Naive B cell (primary cell): ENCODE measurements at regions not wholly inside any gene's neighbourhood (a gene's known extent, or its start where the extent isn't known, plus 50 kb on each side); places are given as distances from the start of the nearest gene placed in this dataset.

Experiments
- ATAC-seq, 2 donors: fragments of 150-1000 bp; cut with Tn5 transposase; 2 replicates each; pipeline ENCODE4 v1.10.0; 2021; ENCODE audit warnings: low read depth in 2 of 2, mild to moderate bottlenecking in 2 of 2, moderate library complexity in 2 of 2
- DNase-seq: peaks from one replicate; pipeline ENCODE4 v3.0.0; 2022
- H3K27ac Mint-ChIP-seq, 6 donors: one replicate each; pipeline ENCODE4 v1.8.0; 2020 to 2022; ENCODE audit warnings: mild to moderate bottlenecking in 6 of 6, mixed read lengths in 6 of 6, moderate library complexity in 5 of 6, inconsistent platforms in 2 of 6
- H3K27me3 Mint-ChIP-seq, 3 donors: one replicate each; pipeline ENCODE4 v1.8.0; 2021 to 2022; ENCODE audit warnings: mixed read lengths in 3 of 3, mild to moderate bottlenecking in 1 of 3
- H3K36me3 Mint-ChIP-seq, 2 donors: one replicate each; pipeline ENCODE4 v1.8.0; 2020 to 2022; ENCODE audit warnings: mixed read lengths in 2 of 2, inconsistent platforms in 1 of 2, mild to moderate bottlenecking in 1 of 2
- H3K4me1 Mint-ChIP-seq, 3 donors: one replicate each; pipeline ENCODE4 v1.8.0; 2020 to 2022; ENCODE audit warnings: mixed read lengths in 3 of 3, inconsistent platforms in 1 of 3, mild to moderate bottlenecking in 1 of 3, moderate library complexity in 1 of 3
- H3K4me3 Mint-ChIP-seq, 8 donors: one replicate each; pipeline ENCODE4 v1.8.0; 2020 to 2022; ENCODE audit warnings: mild to moderate bottlenecking in 8 of 8, mixed read lengths in 8 of 8, moderate library complexity in 8 of 8, inconsistent platforms in 2 of 8
- H3K9me3 Mint-ChIP-seq, 7 donors: one replicate each; pipeline ENCODE4 v1.8.0; 2020 to 2022; ENCODE audit warnings: mixed read lengths in 7 of 7, mild to moderate bottlenecking in 5 of 7, inconsistent platforms in 2 of 7, moderate library complexity in 1 of 7

DNA sequence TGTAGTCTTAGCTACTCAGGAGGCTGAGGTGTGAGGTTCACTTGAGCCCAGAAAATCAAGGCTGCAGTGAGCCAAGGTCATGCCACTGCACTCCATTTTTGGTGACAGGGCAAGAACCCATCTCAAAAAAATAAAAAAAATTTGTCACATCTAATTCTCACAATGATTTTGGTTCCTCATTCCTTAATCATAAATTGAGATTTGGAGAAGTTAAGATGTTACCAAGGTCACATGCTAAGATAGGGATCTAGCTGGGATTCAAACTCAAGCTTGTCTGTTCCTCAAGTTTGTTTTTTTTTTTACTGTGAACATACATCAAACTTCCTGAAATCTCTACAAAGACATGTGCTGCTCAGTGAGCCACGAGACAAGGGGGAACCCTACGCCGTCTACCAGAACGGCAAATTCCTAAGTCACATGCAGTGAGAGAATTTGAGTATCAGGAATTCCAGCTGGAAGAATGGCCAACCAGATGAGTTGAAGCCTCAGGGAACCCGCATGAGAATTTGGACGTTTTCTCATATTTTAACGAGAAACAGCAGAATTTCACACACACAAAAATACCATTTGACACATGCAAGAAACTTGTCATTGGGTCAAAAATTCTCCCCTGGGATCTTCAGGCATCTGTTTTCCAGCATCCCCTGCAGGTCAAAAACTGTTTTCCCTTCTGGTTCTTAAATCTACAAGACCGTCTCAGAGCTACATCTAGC lies 414.1 kb upstream of the GOT2 start:
- no peak for DNase-seq
- Mint-ChIP-seq H3K27ac (no peak overlapping the region), H3K27me3 (no peaks in the 10 kb centered on the region)

GRCh38 chr16:59146140-59146539 lies 412.0 kb upstream of the GOT2 start:
- no peak overlapping the region for H3K4me3 Mint-ChIP-seq
- DNase-seq: no peak
- H3K36me3 Mint-ChIP-seq: no peaks in the 10 kb centered on the region
- no peaks in the 10 kb centered on the region for H3K27me3 Mint-ChIP-seq
- no peak for ATAC-seq
- no peaks in the 10 kb centered on the region for H3K4me1 Mint-ChIP-seq
- peaks cover 0 to 10% (median 0%) of the 10 kb centered on the region in 7 donors for H3K9me3 Mint-ChIP-seq
- no peak overlapping the region for H3K27ac Mint-ChIP-seq

More for the DNA sequence above, 414.1 kb upstream of the GOT2 start:
- no peak for ATAC-seq
- Mint-ChIP-seq H3K4me3 (no peak overlapping the region), H3K36me3 (no peaks in the 10 kb centered on the region), H3K9me3 (peaks cover 0 to 7% (median 0%) of the 10 kb centered on the region in 7 donors), H3K4me1 (no peaks in the 10 kb centered on the region)

DNA sequence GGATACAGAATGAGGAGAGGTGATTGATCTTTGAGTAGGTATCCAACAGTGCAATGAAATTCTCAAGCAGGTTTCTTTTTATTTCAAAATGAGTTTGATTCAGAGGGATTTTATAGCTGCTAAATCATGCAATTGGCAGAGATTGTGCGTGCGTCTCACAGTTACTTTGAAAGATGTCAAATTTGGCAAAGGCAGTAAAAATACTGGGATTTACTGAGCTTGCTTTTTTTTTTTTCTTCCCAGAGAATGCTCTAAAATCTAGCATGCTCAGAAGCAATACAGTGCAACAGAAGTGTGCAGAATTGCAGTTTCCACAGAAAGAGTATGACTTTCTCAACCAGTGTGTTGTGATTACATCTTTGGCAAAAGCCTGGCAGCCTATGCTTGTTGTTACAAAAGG lies 410.7 kb upstream of the GOT2 start:
- Mint-ChIP-seq H3K27ac (no peak overlapping the region), H3K4me1 (no peaks in the 10 kb centered on the region), H3K27me3 (no peaks in the 10 kb centered on the region), H3K36me3 (no peaks in the 10 kb centered on the region), H3K9me3 (peaks cover 0 to 8% (median 2%) of the 10 kb centered on the region in 7 donors), H3K4me3 (no peak overlapping the region)
- ATAC-seq (no peak), DNase-seq (no peak)

DNA sequence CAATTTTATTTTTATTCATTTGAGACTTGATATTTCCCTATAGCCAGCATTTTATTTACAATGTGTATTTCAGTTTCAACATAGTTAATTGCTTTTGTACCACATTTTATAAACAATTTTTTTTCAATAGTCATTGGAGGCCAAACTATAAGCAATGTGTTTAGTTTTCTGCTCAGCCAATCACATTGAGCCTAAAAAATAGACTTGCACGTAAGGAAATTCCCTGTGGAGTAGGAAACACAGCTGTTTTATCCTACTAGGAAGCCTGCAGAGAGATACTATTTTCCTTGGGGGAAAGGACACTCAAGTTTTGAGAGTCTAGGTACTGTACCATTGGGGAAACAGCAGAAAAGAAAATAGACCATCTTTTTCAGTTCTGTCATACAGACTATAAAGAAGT lies 410.2 kb upstream of the GOT2 start:
- H3K27ac Mint-ChIP-seq: no peak overlapping the region
- no peaks in the 10 kb centered on the region for H3K4me1 Mint-ChIP-seq
- no peak for ATAC-seq
- no peaks in the 10 kb centered on the region for H3K27me3 Mint-ChIP-seq
- H3K4me3 Mint-ChIP-seq: no peak overlapping the region
- no peak for DNase-seq
- H3K36me3 Mint-ChIP-seq: no peaks in the 10 kb centered on the region
- H3K9me3 Mint-ChIP-seq: peaks cover 0 to 13% (median 4%) of the 10 kb centered on the region in 7 donors

DNA sequence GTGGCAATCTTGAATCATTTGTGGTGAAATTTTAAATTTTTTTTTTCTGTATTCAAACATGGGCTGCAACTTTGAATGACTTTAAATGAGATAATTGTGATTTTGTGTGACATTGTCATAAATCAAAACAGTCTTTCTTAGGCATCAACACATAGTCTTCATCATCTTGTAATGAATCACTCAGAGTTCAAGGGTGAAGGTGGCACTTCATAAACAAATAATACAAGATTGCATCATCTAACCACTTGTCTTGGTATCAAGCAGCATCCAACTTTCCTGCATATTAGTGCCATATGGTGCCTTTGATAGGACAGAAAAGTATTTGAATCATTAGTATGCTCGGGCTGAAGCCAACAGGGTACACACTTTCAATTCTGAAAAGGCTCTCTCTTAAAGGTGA lies 392.4 kb upstream of the GOT2 start:
- DNase-seq (no peak), ATAC-seq (no peak)
- H3K9me3 Mint-ChIP-seq: peaks cover 1 to 9% (median 2%) of the 10 kb centered on the region in 7 donors
- no peaks in the 10 kb centered on the region for H3K4me1 Mint-ChIP-seq
- H3K27me3 Mint-ChIP-seq: no peaks in the 10 kb centered on the region
- H3K27ac Mint-ChIP-seq: no peak overlapping the region
- no peaks in the 10 kb centered on the region for H3K36me3 Mint-ChIP-seq
- H3K4me3 Mint-ChIP-seq: no peak overlapping the region

DNA sequence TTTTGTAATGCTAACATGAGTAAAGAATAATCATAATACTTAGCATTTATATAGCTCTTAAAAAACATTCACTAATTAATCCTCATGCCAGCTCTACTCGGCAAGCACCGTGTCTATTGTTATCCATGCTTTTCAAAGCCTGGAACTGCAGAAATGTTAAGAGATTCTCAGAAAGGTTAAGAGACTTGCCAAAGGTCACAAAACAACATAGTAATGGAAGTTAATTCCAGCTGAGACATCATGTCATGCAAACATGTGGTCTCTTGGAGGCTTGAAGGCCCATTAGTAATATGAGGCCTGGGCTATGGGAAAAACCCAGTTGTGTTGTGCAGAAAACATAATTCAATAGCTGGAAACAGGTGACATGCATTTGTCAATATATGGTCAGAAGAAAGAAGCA lies 389.9 kb upstream of the GOT2 start:
- Mint-ChIP-seq H3K36me3 (no peaks in the 10 kb centered on the region), H3K4me1 (no peaks in the 10 kb centered on the region), H3K4me3 (no peak overlapping the region), H3K27me3 (no peaks in the 10 kb centered on the region), H3K9me3 (peaks cover 0 to 1% (median 0%) of the 10 kb centered on the region in 7 donors), H3K27ac (no peak overlapping the region)
- ATAC-seq (no peak), DNase-seq (no peak)

- ATAC-seq: no peak
- Mint-ChIP-seq H3K4me1 (no peaks in the 10 kb centered on the region), H3K27ac (no peak overlapping the region), H3K9me3 (peaks cover 0 to 1% (median 0%) of the 10 kb centered on the region in 7 donors), H3K36me3 (no peaks in the 10 kb centered on the region), H3K27me3 (no peaks in the 10 kb centered on the region), H3K4me3 (no peak overlapping the region)
- DNase-seq: no peak
These were observed 389.4 kb upstream of the GOT2 start for GRCh38 chr16:59123479-59123878.

- Mint-ChIP-seq H3K36me3 (no peaks in the 10 kb centered on the region), H3K27ac (no peak overlapping the region), H3K9me3 (peaks cover 0 to 2% (median 0%) of the 10 kb centered on the region in 7 donors), H3K4me3 (no peak overlapping the region), H3K4me1 (no peaks in the 10 kb centered on the region), H3K27me3 (no peaks in the 10 kb centered on the region)
- DNase-seq (no peak), ATAC-seq (no peak)
These were observed 388.1 kb upstream of the GOT2 start for GRCh38 chr16:59122262-59122537.

DNA sequence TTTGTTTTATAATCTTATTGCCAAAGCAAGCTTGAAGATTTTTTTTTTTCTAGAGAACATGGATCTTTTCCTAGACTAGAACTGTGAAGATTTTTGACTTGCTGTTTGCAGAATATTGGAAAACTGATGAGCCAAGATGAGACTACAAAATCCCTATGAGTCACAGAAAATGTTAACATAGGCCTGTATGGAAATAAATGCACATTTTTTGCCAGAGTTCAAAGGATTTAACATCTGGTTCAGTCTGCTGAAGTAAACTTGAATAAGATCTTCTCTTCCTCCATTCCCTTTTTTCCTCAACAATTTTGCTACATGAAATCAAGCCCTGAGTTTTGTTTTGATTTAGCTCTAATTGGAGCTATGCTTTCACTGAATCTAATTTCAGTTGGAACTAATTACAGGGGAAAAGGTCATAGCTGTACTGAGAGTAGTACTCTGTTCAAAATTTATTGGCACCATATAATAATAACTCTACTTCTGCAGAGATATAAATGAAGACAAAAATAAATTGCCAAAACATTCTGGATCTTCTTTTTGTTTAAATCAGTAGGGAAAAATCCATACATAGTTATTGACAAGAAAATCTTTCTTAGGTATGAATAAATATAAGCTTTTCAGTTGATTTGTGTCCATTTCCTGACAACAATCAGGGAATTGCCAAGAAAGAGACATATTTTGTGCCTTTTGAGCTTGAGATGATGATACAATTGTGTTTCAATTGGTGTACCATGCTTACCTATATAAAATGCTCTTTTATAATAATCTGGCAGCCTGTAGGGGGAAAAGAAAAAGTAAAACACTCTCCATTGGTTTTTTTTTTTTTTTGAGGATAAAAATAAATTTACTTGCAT lies 387.5 kb upstream of the GOT2 start:
- Mint-ChIP-seq H3K27me3 (no peaks in the 10 kb centered on the region), H3K4me1 (no peaks in the 10 kb centered on the region), H3K9me3 (peaks cover 0 to 7% (median 0%) of the 10 kb centered on the region in 7 donors), H3K27ac (no peak overlapping the region), H3K4me3 (no peak overlapping the region), H3K36me3 (no peaks in the 10 kb centered on the region)
- no peak for DNase-seq
- ATAC-seq: no peak

GRCh38 chr16:59116744-59117143 lies 382.6 kb upstream of the GOT2 start:
- Mint-ChIP-seq H3K36me3 (no peaks in the 10 kb centered on the region), H3K9me3 (peaks cover 0 to 13% (median 0%) of the 10 kb centered on the region in 7 donors), H3K27me3 (no peaks in the 10 kb centered on the region), H3K27ac (no peak overlapping the region), H3K4me1 (no peaks in the 10 kb centered on the region), H3K4me3 (no peak overlapping the region)
- ATAC-seq (no peak), DNase-seq (no peak)

DNA sequence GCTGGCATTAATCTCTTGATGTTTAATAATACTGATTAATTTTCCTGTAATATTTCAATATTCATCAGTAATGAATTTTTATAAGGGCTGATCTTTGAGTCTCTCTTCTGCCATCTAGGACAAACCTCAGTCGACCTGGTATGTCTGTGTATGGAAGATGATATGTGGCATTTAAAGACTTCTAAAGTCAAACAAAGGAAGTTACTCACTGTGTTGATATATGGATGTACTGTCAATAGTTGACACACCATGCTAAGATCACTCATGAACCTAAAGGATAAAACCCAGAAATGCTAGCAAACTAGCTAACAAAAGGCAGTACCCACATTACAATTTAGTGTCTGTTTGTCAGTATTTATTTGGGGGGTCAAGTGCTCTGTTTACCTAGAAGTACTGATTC lies 380.7 kb upstream of the GOT2 start:
- Mint-ChIP-seq H3K9me3 (peaks cover 0 to 13% (median 2%) of the 10 kb centered on the region in 7 donors), H3K4me1 (no peaks in the 10 kb centered on the region), H3K27me3 (no peaks in the 10 kb centered on the region), H3K36me3 (no peaks in the 10 kb centered on the region), H3K27ac (no peak overlapping the region), H3K4me3 (no peak overlapping the region)
- ATAC-seq (no peak), DNase-seq (no peak)

DNA sequence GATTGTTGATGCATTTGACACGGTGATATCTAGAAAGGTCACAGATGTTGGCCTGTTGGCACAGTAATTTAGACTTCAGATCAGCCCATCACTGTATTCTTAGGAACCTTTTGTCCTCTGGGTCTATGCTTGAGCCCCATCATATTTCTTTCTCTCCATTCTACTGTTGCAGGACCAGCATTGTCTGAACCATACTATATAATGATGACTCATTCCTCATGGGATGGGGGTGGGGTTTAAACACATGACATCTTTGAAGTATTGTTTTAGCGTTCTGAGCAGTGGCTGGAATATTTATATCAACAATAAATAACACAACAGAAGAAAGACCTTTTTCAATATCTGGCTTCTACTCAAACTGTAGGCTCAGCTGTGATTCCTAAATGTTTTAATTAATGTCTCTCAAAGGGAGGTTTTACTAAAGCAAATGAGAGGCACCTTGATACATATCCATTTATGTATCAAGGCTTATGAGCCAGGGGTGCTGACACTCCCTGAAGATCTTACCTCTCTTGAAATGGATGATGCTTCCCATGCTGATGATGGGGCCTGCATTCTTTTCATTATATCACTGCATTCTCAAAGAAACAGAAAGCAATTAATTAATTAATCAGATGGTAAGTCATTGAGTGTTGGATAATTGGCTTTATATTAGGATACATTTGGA lies 379.0 kb upstream of the GOT2 start:
- H3K36me3 Mint-ChIP-seq: no peaks in the 10 kb centered on the region
- no peaks in the 10 kb centered on the region for H3K27me3 Mint-ChIP-seq
- H3K4me3 Mint-ChIP-seq: no peak overlapping the region
- DNase-seq (no peak), ATAC-seq (no peak)
- H3K27ac Mint-ChIP-seq: no peak overlapping the region
- H3K4me1 Mint-ChIP-seq: no peaks in the 10 kb centered on the region
- peaks cover 0 to 13% (median 2%) of the 10 kb centered on the region in 7 donors for H3K9me3 Mint-ChIP-seq

DNA sequence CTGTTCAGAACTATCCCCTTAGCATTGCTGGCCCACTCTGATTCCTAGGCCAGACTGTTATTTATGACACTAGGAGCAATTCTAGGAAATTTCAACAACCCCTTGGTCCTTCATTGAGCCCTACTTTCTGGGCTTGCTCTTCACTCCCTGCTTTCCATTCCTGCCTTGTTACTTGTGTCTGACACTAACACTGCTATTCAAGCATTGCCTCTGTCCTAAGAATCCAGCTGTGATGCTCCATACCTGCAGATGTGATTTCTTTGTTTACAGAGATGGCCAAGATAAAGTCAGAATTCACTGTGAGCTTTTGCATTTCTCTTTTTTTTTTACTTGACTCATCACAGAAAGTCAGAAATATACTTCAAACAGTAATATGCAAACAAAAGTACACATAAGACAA lies 377.2 kb upstream of the GOT2 start:
- Mint-ChIP-seq H3K27ac (no peak overlapping the region), H3K4me1 (no peaks in the 10 kb centered on the region), H3K27me3 (no peaks in the 10 kb centered on the region), H3K36me3 (no peaks in the 10 kb centered on the region), H3K9me3 (peaks cover 0 to 27% (median 3%) of the 10 kb centered on the region in 7 donors), H3K4me3 (no peak overlapping the region)
- ATAC-seq: no peak
- no peak for DNase-seq

GRCh38 chr16:59108374-59108773 lies 374.3 kb upstream of the GOT2 start:
- DNase-seq (no peak), ATAC-seq (no peak)
- Mint-ChIP-seq H3K9me3 (peaks cover 0 to 28% (median 2%) of the 10 kb centered on the region in 7 donors), H3K27me3 (no peaks in the 10 kb centered on the region), H3K4me1 (no peaks in the 10 kb centered on the region), H3K27ac (no peak overlapping the region), H3K36me3 (no peaks in the 10 kb centered on the region), H3K4me3 (no peak overlapping the region)
